ENCODE measurements at regions not wholly inside any gene's neighbourhood (a gene's known extent, or its start where the extent isn't known, plus 50 kb on each side); places are given as distances from the start of the nearest gene placed in this dataset.

DNA sequence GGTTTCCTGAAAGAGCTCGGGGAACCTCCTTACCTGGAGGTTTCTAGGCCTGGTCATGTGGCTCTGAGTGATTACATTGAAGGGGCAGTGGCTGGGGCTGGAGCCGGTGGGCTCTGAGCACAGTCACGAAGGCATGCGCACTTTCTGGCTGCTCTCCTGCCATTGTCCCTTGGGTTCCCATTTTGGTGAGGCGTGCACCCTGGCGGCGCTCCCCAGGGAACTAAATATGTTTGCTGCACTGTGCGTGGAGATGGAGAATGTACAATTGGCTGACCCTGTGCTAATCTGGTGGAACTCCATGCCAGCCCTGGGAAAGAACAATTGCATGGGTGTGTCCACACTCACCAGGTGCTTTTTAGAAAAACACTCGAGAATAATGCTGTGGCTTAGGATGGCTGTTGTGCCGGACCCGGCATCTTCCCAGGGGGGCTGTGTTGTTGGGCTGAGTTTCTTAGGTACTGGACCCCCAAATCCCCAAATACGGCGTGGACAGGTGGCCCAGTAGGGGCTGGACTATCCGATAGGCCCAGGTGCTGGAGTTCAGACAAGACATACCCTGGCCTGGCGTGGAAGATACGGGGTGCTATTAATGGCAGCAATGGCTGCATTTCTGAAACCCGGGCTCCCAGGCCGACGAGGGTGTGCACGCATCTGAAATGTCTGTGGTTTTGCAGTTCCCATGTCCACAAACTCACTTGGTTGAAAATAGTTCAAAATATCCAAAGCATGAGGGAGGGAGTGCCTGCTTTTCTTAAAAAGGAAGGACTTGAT lies 230.5 kb downstream of the SEC14L1 start:
- TF ChIP-seq CTCF (IDR thresholded peaks at IDR 0.05), result no peak
- TF ChIP-seq POLR2A (IDR thresholded peaks at IDR 0.05), result no peak
- TF ChIP-seq POLR2AphosphoS5 (IDR thresholded peaks at IDR 0.05), result peak in 1 of 2 donors; percentile 4
- TF ChIP-seq EP300 (IDR thresholded peaks at IDR 0.05), result no peak

Measured in upper lobe of left lung (tissue), 4 donors.